GM19240 (cell line): ENCODE measurements at regions not wholly inside any gene's neighbourhood (a gene's known extent, or its start where the extent isn't known, plus 50 kb on each side); places are given as distances from the start of the nearest gene placed in this dataset.

Experiments
- DNase-seq: peaks from one replicate; pipeline ENCODE4 v3.0.0; 2011; ENCODE audit warnings: low spot score; ENCODE audit not compliant: insufficient read length

- DNase-seq, result no peak
These were observed 679.6 kb downstream of the IRX1 start for GRCh38 chr5:4275232-4275631.

GRCh38 chr5:4294878-4295277 lies 699.2 kb downstream of the IRX1 start:
- DNase-seq, result no peak

DNA sequence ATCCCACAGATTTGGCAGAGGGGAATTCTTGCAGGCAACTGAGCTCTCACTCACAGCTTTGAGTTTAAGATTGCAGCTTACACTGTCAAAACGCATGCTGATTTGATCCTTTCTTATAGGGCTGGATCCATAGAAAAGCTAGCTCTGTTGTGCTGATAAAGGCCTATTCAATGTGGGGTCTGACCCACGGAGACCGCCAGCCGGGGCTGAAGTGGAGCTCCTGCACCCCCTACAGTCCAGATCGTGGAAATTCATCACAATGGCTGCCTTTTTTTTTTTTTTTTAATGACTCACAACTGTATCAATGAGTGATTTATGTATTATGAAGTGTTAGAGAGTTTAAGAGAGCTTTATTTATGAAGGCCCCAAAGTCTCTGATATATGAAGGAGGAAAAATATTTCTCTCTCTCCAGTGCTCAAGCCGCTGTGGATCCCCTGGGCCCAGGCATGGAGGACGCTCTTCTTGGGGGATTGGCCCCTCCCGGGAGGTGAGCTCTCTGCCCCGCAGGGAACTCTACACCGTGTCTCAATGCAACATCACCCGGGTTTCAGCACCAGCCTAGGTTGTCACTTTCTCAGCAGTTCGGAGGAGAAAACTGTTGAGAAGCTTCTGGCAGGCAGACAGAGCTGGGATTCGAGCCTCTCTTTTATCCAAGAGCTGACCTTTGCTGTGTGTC lies 700.2 kb downstream of the IRX1 start:
- no peak for DNase-seq

DNA sequence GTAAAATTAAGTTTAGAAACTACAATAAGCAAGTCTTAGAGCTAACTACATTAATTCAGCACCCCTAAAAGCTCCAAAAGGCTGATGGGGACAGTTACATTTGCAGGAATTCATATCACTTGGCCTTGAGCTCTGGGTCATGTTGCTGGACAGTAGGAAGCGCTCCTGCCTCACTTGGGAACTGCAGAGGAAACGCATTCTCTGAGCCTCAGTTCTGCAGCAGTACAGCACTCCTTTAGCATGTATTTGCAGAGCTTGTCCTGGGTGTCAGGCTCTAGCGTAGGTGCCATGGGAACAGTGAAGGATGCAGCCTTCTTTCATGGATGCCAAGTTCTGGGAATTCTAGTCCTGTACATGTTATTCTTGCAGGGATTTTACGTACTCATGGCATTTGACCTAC lies 710.4 kb downstream of the IRX1 start:
- DNase-seq, result no peak

DNA sequence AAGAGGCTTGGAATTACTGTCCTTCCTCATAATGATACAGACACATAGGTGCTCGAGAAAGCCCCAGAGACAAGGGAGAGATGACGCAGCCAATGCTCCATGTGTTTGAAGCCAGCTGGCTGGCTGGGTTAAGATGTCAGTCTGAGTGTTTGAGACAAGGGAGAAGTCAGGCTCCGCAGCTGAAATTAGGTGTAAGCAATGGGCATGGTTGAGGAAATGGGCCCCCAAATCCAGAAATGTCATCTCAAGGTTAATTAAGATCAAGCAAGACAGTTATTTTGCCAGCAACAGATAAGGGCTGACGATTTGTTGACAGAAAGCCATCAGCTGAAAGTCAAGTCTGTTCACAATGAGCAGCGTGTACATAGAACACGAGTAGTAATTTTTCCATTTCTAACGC lies 713.4 kb downstream of the IRX1 start:
- no peak for DNase-seq

GRCh38 chr5:4313138-4313537 lies 717.5 kb downstream of the IRX1 start:
- no peak for DNase-seq

- DNase-seq, result no peak
These were observed 724.0 kb downstream of the IRX1 start for GRCh38 chr5:4319478-4320128.

DNA sequence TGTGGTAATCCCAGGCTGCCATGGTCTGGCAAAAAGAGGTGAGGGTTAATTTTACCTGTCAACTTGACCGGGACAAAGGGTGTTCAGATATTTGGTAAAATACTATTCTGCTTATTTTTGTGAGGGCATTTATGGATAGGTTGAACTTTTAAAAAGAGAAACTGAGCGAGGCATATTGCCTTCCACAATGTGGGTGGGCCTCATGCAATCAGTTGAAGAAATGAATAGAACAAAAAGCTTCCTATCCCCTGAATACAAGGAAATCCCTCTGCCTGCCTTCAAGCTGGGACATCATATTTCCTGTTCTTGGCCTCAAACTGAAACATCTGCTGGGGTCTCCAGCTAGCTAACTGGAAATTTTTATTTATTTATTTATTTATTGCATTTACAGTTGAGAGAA lies 734.7 kb downstream of the IRX1 start:
- no peak for DNase-seq

DNA sequence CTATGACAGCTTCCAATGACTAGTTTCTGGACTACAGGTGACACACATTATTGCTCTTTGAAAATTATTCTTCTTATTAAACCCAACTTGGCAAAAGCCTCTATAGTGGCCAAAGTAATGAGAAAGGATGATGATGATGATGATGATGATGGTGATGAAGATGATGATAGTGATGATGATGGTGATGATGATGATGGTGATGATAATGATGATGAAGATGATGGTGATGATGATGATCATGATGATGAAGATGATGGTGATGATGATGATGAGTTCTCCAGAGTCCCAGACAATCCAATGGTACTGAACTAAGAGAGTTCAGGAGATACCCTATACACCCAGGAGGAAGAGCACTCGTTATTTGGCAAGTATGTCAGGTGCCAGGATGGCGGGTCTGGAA lies 739.4 kb downstream of the IRX1 start:
- no peak for DNase-seq

DNA sequence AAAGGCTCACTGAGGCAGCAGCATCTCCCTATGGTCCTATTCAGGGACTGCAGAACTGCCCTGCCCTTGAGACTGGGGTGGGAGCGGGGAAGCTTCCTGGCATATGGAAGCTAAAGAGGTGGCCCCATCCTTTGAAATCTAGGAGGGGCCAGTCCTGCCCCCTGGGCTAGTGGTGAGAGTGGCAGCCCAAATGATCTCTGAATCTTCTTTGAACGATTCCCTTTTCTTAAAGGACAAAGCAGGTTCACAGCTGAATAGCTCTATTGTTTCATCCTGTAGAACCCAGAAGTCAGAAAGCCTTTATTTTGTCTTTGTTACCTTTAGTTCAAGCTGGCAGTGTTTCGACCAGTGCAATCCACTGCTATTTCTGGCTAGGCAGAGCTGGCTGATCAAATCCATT lies 741.9 kb downstream of the IRX1 start:
- DNase-seq, result no peak

- DNase-seq, result no peak
These were observed 744.3 kb downstream of the IRX1 start for GRCh38 chr5:4339949-4340348.

- no peak for DNase-seq
These were observed 750.2 kb downstream of the IRX1 start for GRCh38 chr5:4345850-4346249.

- no peak for DNase-seq
These were observed 752.8 kb downstream of the IRX1 start for GRCh38 chr5:4348423-4348822.

GRCh38 chr5:4348919-4349318 lies 753.3 kb downstream of the IRX1 start:
- no peak for DNase-seq

DNA sequence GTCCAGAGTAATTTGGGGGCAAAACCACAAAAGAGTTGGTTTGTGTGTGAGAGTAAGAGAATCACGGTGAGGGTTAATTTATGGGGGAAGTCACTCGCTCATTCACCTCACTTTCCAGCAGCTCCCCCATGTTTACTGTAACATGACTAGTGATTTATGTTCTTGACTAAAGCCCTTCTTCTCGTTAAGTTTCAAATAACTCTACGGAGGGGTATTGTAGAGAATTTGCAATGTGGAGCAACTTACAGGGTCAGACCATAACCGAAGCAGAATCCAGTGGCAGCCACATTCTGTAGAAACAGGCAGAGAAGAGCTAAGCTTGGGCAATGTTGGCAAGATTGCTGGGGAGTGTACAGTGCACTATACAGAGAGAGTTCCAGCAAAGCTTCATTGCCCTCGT lies 760.6 kb downstream of the IRX1 start:
- no peak for DNase-seq

- DNase-seq, result no peak
These were observed 764.2 kb downstream of the IRX1 start for GRCh38 chr5:4359847-4360246.

GRCh38 chr5:4361753-4362152 lies 766.1 kb downstream of the IRX1 start:
- DNase-seq, result no peak

DNA sequence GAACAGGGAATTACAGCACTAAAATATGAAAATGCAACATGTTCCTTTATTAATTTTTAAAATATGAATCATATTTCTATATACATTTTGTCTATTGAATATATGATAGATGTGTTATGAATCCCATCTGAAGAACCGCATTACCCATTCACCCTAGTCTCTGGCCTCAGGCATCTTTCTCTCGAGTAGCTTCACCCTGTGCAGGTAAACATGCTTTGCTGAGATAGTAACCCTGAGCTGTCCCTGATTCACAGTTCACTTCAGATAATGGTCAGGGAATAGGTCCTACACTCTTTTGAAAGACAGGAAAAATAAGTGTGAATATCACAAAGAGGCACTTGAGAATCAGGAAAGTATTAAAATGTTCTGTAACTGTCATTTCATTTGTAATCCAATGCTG lies 766.8 kb downstream of the IRX1 start:
- DNase-seq, result no peak

- DNase-seq, result no peak
These were observed 767.4 kb downstream of the IRX1 start for GRCh38 chr5:4363045-4363444.

DNA sequence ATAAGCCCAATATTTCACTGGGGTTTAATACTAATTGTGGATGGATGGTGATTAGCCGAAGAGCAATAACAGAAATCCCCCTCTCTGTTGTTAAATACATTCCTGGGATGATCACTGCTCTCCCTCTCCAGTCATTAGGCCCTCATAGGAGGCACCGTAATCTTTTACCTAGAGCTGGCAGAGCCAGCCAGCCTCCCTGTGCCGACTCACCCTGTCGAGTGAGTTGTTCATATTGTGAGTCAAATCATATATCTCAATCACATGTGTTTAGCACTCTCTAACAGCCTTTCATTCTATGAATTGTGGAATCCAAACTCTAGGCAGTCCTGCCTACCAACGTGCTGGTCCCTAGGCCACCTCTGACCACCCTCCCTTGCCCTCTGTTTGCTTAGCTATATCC lies 771.0 kb downstream of the IRX1 start:
- no peak for DNase-seq

- DNase-seq, result no peak
These were observed 769.9 kb upstream of the ADAMTS16 start for GRCh38 chr5:4370218-4370617.

DNA sequence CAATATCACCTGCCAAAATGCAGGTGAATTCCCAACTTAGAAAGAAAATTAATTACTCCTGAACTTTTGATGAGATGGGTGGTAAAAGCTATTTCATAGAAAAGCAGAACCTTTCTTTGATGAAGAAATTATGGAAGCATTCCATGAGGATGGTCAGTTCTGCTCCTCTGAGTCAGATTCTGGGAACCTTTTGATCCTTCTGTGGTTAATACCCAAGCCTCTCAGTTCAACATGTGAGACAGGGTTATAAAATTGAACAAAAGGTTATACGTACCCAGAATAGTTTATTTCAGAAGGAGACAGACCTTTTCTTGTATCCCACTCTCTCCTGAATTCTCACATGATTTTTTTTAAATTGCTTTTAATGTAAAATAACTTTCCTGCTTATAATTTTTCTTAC lies 767.6 kb upstream of the ADAMTS16 start:
- no peak for DNase-seq

DNA sequence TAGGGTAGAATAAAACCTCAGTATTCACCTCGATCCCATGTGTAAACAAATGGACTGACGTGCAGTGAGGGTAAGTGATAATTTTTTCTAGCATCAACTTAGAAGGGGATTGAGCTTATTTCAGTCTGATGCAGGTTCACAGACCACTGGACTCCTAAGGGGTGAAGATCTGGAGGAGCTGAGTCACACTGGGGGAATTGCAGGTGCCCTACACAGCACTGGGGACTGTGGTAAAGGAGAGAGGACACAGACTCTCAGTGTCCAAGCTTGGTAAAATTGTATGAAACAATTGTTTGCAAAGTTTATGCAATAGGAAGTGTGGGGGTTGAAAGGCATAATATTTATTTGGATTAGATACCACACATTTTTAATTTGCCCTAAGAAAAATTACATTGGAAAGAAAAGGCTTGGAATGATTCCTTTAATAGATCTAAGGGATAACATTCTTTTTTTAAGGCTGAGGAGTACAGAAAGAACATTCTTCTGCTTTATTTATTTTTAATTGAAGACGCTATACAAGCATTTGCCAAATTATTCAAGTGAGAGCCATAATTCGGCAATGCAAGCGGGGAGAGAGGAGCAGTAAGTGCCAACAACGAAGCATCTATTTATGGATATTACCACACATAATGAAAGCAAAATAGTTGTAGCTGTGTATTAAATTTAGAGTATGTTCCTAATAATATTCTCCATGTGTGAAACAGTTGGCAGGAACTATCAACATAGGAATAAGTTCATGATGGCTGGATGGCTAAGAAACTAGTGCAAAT lies 766.9 kb upstream of the ADAMTS16 start:
- DNase-seq, result no peak
